ENCODE measurements at regions not wholly inside any gene's neighbourhood (a gene's known extent, or its start where the extent isn't known, plus 50 kb on each side); places are given as distances from the start of the nearest gene placed in this dataset.

DNA sequence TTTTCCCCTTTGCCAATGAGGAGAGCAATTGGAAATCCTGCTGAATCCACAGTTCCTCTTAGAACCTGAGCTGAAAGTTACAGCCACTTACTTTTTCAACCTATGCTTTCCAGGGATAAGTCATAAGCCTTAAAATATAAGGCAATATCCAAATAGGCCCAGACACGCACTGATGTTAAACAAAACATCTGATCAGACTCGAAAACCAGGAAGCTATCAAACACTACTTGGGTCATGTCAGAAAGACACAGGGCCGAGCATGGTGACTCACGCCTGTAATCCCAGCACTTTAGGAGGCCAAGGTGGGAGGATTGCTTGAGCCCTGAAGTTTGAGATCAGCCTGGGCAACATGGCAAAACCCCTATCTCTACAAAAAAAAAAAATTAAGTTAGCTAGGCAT is 192.1 kb downstream of the SP3 start:
- POLR2A ChIA-PET: no interaction called here
- CTCF ChIA-PET: no interaction called here
- Histone ChIP-seq H3K4me3 (ENCODE audit: low read depth, low read length) (no peak overlapping the region), H3K27me3 (ENCODE audit: control insufficient read depth, insufficient read depth, low read length) (peaks cover 9% of the 10 kb centered on the region), H3K36me3 (ENCODE audit: control insufficient read depth, insufficient read depth, low read length) (no peaks in the 10 kb centered on the region)
- TF ChIP-seq, protein P1, sequence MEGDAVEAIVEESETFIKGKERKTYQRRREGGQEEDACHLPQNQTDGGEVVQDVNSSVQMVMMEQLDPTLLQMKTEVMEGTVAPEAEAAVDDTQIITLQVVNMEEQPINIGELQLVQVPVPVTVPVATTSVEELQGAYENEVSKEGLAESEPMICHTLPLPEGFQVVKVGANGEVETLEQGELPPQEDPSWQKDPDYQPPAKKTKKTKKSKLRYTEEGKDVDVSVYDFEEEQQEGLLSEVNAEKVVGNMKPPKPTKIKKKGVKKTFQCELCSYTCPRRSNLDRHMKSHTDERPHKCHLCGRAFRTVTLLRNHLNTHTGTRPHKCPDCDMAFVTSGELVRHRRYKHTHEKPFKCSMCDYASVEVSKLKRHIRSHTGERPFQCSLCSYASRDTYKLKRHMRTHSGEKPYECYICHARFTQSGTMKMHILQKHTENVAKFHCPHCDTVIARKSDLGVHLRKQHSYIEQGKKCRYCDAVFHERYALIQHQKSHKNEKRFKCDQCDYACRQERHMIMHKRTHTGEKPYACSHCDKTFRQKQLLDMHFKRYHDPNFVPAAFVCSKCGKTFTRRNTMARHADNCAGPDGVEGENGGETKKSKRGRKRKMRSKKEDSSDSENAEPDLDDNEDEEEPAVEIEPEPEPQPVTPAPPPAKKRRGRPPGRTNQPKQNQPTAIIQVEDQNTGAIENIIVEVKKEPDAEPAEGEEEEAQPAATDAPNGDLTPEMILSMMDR (IDR thresholded peaks at IDR 0.05; ENCODE audit: insufficient read depth, low read depth, low read length): no peak
- DNase-seq (ENCODE audit: low read depth): no peak

DNA sequence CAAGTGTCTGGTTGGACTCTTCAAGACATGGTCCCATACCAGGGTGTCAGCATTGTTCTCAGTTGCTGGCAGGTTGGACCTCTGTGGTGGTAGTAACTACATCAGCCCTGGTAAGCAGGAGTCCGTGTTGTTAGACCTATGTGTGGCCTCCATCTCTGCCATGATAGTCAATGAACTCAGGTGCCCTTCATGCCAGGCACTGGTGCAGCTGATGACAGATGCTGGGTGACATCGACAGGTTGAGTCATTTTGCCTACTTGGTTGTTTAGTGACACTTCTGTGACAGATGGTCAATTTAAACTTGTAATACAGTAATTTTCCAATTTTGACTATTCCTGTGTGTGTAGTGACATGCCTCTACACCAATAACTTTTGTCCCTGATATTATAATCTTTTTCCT is 189.7 kb downstream of the SP3 start:
- TF ChIP-seq, protein P1 (IDR thresholded peaks at IDR 0.05; ENCODE audit: insufficient read depth, low read depth, low read length): no peak
- ChIA-PET CTCF (no interaction called here), POLR2A (no interaction called here)
- H3K4me3 ChIP-seq (ENCODE audit: low read depth, low read length): no peak overlapping the region
- no peaks in the 10 kb centered on the region for H3K36me3 ChIP-seq (ENCODE audit: control insufficient read depth, insufficient read depth, low read length)
- peaks cover 9% of the 10 kb centered on the region for H3K27me3 ChIP-seq (ENCODE audit: control insufficient read depth, insufficient read depth, low read length)
- DNase-seq (ENCODE audit: low read depth): no peak

DNA sequence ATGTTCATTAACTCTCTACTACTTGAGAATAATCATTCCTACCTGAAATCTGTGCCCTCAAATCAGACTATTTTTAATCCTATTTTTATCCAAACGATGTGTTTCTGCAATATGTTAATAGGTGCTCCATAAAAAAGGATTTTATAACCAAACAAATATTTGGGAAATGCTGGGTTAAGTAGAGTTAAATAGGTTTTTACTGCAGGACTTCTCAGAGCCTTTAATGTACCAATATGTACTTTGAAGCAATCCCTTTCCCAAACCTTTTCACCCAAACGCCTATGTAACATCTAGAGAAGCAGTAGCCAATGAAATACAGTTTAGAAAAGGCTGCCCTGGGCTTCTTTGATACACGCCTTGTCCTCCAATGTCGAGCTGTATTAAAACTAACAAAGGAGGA is 182.5 kb downstream of the SP3 start:
- H3K36me3 ChIP-seq (ENCODE audit: control insufficient read depth, insufficient read depth, low read length): no peaks in the 10 kb centered on the region
- ChIA-PET POLR2A (no interaction called here), CTCF (no interaction called here)
- TF ChIP-seq, protein P1 (IDR thresholded peaks at IDR 0.05; ENCODE audit: insufficient read depth, low read depth, low read length): no peak
- H3K4me3 ChIP-seq (ENCODE audit: low read depth, low read length): no peak overlapping the region
- DNase-seq (ENCODE audit: low read depth): no peak
- peaks cover 7% of the 10 kb centered on the region for H3K27me3 ChIP-seq (ENCODE audit: control insufficient read depth, insufficient read depth, low read length)

DNA sequence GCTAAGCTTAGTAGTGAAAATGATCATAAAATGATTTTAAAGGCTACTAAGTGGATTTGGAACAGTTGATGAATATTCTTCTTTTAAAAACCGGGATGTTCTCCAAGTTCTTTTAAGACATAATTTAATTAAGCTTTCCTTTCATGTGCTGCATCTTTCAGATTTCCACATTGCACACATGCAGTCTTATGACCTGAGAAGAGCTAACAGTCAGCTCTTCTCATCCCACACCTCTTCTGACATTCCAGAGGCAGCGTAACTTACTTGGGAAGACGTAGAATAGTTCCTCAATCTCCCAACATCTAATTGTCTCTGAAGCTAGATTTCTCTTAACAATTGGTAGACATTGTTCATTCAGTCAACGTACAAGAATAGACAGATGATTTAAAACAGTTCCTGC is 181.8 kb downstream of the SP3 start:
- ChIA-PET POLR2A (no interaction called here), CTCF (no interaction called here)
- H3K4me3 ChIP-seq (ENCODE audit: low read depth, low read length): no peak overlapping the region
- peaks cover 8% of the 10 kb centered on the region for H3K27me3 ChIP-seq (ENCODE audit: control insufficient read depth, insufficient read depth, low read length)
- no peaks in the 10 kb centered on the region for H3K36me3 ChIP-seq (ENCODE audit: control insufficient read depth, insufficient read depth, low read length)
- TF ChIP-seq, protein P1 (IDR thresholded peaks at IDR 0.05; ENCODE audit: insufficient read depth, low read depth, low read length): no peak
- DNase-seq (ENCODE audit: low read depth): no peak

DNA sequence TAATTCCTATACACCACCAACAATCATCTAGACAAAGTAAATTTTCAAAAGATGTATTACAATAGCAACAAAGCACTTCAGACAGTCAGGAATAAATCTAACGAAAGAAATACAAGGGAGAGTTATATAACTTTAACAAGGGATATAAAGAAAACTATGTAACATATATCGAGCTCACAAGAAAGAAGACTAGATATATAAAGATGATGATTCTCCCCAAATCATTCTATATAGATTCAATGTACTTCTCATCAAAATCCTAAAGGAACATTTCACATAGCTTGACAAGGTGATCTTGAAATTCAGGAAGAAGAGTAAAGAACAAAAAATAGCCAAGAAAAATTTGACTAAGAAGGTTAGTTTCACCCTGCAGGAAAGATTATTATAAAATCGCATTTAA is 179.4 kb downstream of the SP3 start:
- ChIA-PET CTCF (no interaction called here), POLR2A (no interaction called here)
- DNase-seq (ENCODE audit: low read depth): no peak

More for the DNA sequence above, 179.4 kb downstream of the SP3 start:
- Histone ChIP-seq H3K4me3 (ENCODE audit: low read depth, low read length) (no peak overlapping the region), H3K36me3 (ENCODE audit: control insufficient read depth, insufficient read depth, low read length) (no peaks in the 10 kb centered on the region), H3K27me3 (ENCODE audit: control insufficient read depth, insufficient read depth, low read length) (peaks cover 10% of the 10 kb centered on the region)
- TF ChIP-seq, protein P1 (IDR thresholded peaks at IDR 0.05; ENCODE audit: insufficient read depth, low read depth, low read length): no peak
